Renal cortex interstitium (tissue), 11 donors: ENCODE measurements at regions not wholly inside any gene's neighbourhood (a gene's known extent, or its start where the extent isn't known, plus 50 kb on each side); places are given as distances from the start of the nearest gene placed in this dataset.
"Not testable (repeated sequence)": the region's sequence is repeated elsewhere in the genome, so short reads cannot be mapped to it uniquely, and the experiment has no call there.

Source experiments
- DNase-seq, 11 donors: peaks; one replicate each; pipeline ENCODE4 v3.0.0-alpha.2; 2013; ENCODE audit warnings: low read depth in 9 of 11, low spot score in 4 of 11; ENCODE audit errors: extremely low read depth in 1 of 11

DNA sequence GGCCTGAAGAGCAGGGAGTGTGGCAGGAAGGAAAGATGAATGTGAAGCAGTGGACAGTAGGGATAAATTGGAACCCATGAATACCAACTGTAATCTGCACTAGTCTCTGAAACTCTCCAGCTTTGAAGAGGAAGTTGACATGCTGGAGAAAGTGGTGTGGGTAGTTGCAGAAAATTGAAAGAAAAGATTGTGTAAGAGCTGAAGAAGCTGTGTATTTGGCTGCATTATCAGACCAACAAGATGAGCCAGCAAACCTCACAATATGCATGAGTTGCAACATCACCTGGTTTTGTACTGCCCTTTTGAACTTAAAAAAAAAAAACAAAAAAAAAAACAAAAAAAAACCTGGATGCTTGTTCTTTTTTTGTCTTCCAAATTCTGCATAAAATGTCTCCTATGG, 921.9 kb upstream of the EYS start:
- no peak for DNase-seq

- DNase-seq: no peak
These were observed 916.0 kb upstream of the EYS start for GRCh38 chr6:66623050-66623449.

DNA sequence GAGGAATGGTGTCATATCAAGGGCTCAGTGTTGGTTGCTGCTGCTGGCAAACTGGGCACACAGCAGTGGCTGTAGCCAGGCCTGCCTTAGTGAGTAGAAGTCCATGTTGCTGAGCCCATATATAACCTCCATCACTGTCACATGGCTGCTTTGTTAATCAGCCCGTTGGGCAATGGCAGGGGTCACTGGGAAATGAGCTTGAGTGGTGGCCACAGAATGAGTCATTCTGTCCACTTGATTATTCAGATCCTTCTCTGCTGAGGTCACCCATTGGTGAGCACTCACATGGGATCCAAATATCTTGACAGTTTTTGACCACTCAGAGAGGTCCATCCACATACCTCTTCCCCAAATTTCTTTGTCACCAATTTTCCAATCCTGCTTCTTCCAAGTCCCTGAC, 898.9 kb upstream of the EYS start:
- DNase-seq: no peak

GRCh38 chr6:66605011-66605410, 898.0 kb upstream of the EYS start:
- DNase-seq: no peak

DNA sequence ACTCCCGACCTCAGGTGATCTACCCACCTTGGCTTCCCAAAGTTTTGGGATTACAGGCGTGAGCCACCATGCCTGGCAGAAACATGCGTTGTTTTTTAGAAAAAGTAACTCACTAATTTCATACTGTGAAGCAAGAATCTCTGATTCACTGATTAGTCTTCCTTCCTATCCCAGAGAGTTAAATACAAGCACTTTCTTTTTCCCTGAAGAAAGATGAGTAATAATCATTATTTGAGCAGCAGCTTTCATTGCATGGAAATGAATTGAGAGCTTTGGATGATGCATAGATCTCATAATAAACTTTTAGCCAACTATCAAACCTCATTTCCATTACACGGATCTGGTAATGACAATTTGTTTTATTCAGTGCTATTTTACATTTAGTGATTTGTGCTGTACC, 892.5 kb upstream of the EYS start:
- no peak for DNase-seq

DNA sequence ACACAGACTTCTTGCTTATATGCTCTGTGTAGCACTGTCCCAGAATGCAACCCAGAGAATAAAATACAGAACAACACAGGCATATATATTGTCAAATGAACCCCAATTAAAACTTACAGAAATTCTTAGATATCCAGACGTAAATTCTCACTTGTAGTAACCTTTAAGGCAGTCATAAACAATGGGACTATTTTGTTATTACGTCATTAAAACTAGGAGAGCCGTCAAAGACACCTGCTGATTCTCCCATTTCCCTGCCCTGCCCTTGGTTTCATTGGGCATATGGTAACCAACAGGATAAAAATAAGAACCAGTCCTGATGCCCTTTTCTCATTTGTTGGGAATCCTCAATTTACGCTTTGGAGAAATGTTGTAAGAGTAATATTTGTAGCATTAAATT, 871.3 kb upstream of the EYS start:
- no peak for DNase-seq

- no peak for DNase-seq
These were observed 861.2 kb upstream of the EYS start for GRCh38 chr6:66568271-66568670.

DNA sequence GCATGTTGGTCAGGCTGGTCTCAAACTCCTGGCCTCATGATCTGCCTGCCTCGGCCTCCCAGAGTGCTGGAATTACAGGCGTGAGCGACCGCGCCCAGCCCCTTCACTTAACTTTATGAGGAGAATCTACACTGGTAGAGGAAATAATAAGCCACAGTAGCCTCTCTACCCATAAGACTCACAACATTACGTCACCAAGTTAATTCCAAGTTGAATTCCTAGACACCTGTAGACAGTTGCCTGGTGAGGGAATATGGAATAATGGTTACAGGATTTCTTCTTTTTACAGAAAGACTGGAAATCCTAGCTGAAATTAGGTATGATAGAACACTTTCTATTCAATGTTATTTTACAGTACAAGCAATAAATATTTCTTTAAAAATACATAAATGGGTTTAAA, 854.5 kb upstream of the EYS start:
- no peak for DNase-seq

GRCh38 chr6:66558189-66558588, 851.2 kb upstream of the EYS start:
- DNase-seq: no peak

- DNase-seq: no peak
These were observed 849.9 kb upstream of the EYS start for GRCh38 chr6:66556936-66557335.

DNA sequence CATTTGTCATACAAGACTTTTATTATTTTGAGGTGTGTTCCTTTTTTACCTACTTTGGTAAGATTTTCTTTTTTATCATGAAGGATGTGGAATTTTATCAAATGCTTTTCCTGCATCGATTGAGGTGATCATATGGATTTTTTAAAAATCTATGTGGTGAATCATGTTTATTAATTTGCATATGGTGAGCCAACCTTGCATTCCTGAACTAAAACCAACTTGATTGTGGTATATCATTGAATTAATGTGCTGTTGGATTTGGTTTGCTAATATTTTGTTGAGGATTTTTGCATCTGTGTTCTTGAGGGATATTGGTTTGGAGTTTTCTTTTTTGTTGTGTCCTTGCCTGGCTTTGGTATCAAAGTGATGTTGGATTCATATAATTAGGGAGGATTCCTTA, 848.1 kb upstream of the EYS start:
- no peak for DNase-seq

DNA sequence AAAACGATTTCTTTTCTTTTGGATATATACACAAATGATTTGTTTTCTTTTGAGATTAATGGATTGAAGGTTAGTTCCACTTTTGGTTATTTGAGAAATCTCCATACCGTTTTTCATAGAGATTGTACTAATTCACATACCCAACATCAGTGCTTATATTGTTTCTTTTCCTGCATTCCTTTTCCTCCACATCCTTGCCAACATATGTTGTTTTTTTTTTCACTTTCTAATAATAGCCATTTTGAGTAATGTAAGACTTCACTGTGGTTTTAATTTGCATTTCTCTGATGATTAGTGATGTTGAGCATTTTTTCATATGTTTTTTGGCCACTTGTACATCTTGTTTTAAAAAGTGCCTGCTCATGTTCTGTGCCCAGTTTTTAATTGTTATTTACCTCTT, 846.4 kb upstream of the EYS start:
- no peak for DNase-seq

GRCh38 chr6:66538551-66539135, 831.6 kb upstream of the EYS start:
- no peak for DNase-seq

DNA sequence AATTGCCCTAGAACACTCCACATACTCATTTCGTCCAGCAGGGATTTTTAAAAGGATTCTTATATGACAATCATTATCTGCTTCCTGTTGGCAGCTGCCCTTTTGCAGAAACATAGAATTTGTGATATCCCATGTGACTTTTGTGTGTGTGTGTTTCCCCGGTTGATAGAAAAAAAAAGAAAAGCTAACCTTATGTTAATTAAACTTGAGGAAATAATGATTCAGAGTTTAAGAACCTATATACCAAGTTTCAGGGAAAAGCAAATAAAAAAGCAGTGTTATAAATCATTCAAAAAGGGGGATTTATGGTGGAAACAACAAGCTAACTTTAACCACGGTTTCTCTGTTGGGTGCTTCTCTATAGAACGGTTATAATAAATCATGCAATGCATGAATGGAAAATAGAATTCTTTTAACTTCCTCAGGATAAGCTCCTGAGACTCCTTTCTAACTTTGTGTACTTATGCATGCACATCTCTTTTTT, 826.9 kb upstream of the EYS start:
- no peak for DNase-seq

DNA sequence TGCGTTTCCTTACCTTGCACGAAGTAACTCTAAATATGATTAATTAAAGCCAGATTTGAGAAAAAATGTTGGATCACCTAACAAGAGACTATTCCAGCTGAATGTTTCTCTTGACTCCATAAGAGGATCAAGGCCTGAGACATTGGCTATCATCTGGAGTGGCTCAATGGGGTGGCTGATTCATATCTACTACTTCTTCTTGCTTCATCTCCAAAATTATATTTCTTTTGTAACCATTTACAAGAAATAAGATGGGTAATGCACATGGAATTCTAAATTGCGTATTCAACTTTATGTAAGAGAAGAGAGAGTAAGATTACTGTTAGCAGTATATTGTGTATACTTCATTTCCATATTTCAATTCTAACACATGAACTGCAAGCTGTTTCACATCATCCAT, 819.0 kb upstream of the EYS start:
- no peak for DNase-seq

- no peak for DNase-seq
These were observed 815.8 kb upstream of the EYS start for GRCh38 chr6:66522864-66523263.

GRCh38 chr6:66516377-66516776, 809.4 kb upstream of the EYS start:
- DNase-seq: no peak

- DNase-seq: no peak
These were observed 801.4 kb upstream of the EYS start for GRCh38 chr6:66508433-66508832.

DNA sequence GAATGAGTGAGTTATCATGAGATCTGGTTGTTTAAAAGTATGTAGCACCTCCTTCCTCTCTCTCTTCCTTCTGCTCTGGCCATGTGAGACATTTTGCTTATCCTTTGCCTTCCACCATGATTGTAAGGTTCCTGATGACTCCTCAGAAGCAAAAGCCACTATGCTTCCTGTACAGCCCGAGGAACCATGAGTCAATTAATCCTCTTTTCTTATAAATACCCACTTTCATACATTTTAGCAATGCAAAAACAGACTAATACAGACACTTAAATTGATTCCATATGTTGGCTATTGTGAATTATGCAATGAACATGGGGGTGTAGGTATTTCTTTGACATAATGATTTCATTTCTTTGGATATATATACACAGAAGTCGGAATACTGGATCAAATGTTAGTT, 792.8 kb upstream of the EYS start:
- no peak for DNase-seq

DNA sequence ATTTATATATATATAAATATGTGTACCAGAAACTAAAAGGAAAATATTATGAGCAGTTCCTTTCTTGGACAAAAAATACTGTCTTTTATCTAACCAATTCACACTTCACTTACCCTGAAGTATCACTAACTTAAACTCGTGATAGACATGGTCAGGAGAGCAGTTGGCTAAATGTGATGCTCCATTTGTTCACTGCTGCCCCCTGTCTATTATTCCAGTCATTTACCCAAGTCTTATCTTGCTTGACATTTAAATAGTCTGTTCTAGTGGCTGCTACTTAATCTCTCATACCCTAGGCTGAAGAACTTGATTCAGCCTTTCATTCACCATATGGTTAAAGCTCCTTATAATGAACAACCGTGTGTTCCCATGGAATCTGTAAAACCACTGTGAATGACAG, 789.6 kb upstream of the EYS start:
- no peak for DNase-seq

DNA sequence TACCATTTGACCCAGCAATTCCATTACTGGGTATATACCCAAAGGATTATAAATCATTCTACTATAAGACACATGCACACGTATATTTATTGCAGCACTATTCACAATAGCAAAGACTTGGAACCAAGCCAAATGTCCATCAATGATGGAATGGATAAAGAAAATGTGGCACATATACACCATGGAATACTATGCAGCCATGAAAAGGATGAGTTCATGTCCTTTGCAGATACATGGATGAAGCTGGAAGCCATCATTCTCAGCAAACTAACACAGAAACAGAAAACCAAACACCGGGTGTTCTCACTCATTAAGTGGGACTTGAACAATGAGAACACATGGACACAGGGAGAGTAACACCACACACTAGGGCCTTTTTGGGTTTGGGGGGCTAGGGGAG, 787.6 kb upstream of the EYS start:
- not testable (repeated sequence) for DNase-seq
